HG02884 (cell line): ENCODE measurements at regions not wholly inside any gene's neighbourhood (a gene's known extent, or its start where the extent isn't known, plus 50 kb on each side); places are given as distances from the start of the nearest gene placed in this dataset.

Experiments
- ATAC-seq: cut with Tn5 transposase; IDR thresholded peaks from one replicate; pipeline ENCODE4 v1.9.1; 2021; ENCODE audit warnings: mild to moderate bottlenecking, moderate library complexity; ENCODE audit not compliant: unreplicated experiment

- ATAC-seq: no peak
Measured at GRCh38 chr21:21605521-21605920, 607.3 kb downstream of the NCAM2 start.

- ATAC-seq: no peak
Measured at GRCh38 chr21:21606041-21606440, 607.8 kb downstream of the NCAM2 start.

- no peak for ATAC-seq
Measured at GRCh38 chr21:21612466-21612865, 614.3 kb downstream of the NCAM2 start.

GRCh38 chr21:21614966-21615365 lies 616.8 kb downstream of the NCAM2 start:
- no peak for ATAC-seq

- no peak for ATAC-seq
Measured at GRCh38 chr21:21622460-21623234, 624.4 kb downstream of the NCAM2 start.

GRCh38 chr21:21624674-21625073 lies 626.5 kb downstream of the NCAM2 start:
- no peak for ATAC-seq

GRCh38 chr21:21631961-21632360 lies 633.8 kb downstream of the NCAM2 start:
- no peak for ATAC-seq

GRCh38 chr21:21632926-21633325 lies 634.7 kb downstream of the NCAM2 start:
- no peak for ATAC-seq

- no peak for ATAC-seq
Measured at GRCh38 chr21:21661741-21662140, 663.5 kb downstream of the NCAM2 start.

- no peak for ATAC-seq
Measured at GRCh38 chr21:21662776-21663175, 664.6 kb downstream of the NCAM2 start.

GRCh38 chr21:21664871-21665270 lies 666.7 kb downstream of the NCAM2 start:
- no peak for ATAC-seq

- no peak for ATAC-seq
Measured at GRCh38 chr21:21666689-21667088, 668.5 kb downstream of the NCAM2 start.

GRCh38 chr21:21668198-21668597 lies 670.0 kb downstream of the NCAM2 start:
- ATAC-seq: no peak

- ATAC-seq: no peak
Measured at GRCh38 chr21:21673959-21674358, 675.8 kb downstream of the NCAM2 start.

GRCh38 chr21:21675601-21676000 lies 677.4 kb downstream of the NCAM2 start:
- no peak for ATAC-seq

GRCh38 chr21:21682172-21682571 lies 684.0 kb downstream of the NCAM2 start:
- ATAC-seq: no peak

- no peak for ATAC-seq
Measured at GRCh38 chr21:21688889-21689288, 690.7 kb downstream of the NCAM2 start.

- ATAC-seq: no peak
Measured at GRCh38 chr21:21690068-21690665, 692.0 kb downstream of the NCAM2 start.

- no peak for ATAC-seq
Measured at GRCh38 chr21:21712748-21713520, 714.7 kb downstream of the NCAM2 start.

- no peak for ATAC-seq
Measured at GRCh38 chr21:21713651-21714180, 715.5 kb downstream of the NCAM2 start.

- no peak for ATAC-seq
Measured at GRCh38 chr21:21714426-21714825, 716.2 kb downstream of the NCAM2 start.
